ENCODE measurements at regions not wholly inside any gene's neighbourhood (a gene's known extent, or its start where the extent isn't known, plus 50 kb on each side); places are given as distances from the start of the nearest gene placed in this dataset.
"Not testable (repeated sequence)": the region's sequence is repeated elsewhere in the genome, so short reads cannot be mapped to it uniquely, and the experiment has no call there.

DNA sequence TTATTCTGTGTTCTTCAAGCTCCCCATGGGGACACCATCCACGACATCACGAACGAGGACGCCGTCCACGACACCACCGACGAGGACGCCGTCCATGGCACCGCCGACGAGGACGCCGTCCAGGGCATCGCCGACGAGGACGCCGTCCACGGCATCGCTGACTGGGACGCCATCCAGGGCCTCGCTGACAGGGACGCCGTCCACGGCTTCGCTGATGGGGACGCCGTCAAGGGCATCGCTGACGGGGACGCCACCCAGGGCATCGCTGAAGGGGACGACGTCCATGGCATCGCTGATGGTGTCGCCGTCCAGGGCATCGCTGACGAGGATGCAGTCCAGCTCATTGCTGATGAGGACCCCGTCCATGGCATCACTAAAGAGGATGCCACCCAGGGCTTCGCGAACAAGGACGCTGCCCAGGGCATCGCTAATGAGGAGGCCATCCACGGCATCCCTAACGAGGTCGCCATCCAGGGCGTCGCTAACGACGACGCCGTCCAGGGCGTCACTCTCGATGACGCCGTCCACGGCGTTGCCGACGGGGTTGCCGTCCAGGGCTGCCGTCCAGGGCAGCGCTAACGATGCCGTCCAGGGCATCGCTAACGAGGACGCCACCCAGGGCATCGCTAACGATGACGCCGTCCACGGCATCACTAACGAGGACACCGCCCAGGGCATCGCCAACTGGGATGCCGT is 949.2 kb downstream of the TUBA3C start:
- ATAC-seq, result peak; percentile 35
- Histone ChIP-seq H3K27me3 (no peaks in the 10 kb centered on the region), H3K4me3 (no peak overlapping the region), H3K36me3 (no peaks in the 10 kb centered on the region), H3K27ac (no peak overlapping the region), H3K4me1 (no peaks in the 10 kb centered on the region), H3K9me3 (no peaks in the 10 kb centered on the region)
- intact Hi-C loops (cut with DNase I), result no loop called here
- DNase-seq, result no peak
- TF ChIP-seq, protein P1, sequence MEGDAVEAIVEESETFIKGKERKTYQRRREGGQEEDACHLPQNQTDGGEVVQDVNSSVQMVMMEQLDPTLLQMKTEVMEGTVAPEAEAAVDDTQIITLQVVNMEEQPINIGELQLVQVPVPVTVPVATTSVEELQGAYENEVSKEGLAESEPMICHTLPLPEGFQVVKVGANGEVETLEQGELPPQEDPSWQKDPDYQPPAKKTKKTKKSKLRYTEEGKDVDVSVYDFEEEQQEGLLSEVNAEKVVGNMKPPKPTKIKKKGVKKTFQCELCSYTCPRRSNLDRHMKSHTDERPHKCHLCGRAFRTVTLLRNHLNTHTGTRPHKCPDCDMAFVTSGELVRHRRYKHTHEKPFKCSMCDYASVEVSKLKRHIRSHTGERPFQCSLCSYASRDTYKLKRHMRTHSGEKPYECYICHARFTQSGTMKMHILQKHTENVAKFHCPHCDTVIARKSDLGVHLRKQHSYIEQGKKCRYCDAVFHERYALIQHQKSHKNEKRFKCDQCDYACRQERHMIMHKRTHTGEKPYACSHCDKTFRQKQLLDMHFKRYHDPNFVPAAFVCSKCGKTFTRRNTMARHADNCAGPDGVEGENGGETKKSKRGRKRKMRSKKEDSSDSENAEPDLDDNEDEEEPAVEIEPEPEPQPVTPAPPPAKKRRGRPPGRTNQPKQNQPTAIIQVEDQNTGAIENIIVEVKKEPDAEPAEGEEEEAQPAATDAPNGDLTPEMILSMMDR (IDR thresholded peaks at IDR 0.05), result no peak

DNA sequence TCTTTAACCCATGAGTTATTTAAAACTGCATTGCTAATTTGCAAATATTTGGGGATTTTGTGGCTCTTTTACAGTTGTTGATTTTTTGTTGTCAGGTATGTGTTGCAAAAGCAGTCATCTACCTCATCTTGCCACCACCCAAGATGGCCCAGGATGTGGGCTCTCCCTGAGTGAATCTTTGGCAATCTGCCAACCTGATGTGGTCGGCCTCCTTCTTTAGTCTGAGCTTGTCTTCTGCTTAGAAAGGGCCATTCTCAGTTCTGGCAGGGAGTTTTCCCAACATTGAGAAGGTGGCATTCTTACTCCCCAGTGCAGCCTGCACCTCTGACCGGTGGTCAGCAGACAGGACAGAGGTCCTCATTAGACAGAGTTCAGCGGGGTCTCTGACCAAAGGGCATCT is 957.2 kb downstream of the TUBA3C start:
- H3K27me3 ChIP-seq; H3K27ac ChIP-seq; DNase-seq; H3K4me1 ChIP-seq; H3K4me3 ChIP-seq; H3K36me3 ChIP-seq; intact Hi-C loops (cut with DNase I); ATAC-seq; H3K9me3 ChIP-seq: not testable (repeated sequence)

DNA sequence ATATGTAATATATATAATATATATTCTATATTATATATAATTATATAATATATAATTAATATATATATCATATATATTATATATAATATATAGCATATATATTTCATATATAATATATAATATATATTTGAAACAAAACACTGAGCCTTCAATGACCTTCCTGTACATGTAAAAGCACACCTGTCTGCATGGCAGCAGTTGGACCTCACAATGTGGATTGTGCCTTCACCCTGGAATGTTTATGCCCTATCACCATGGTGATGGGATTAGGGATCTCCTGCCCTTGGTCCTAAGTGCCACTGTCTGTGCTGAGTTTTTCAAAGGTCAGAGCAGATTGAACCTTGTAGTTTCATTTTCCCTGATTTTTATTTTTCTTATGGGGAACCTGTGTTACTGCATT is 966.9 kb downstream of the TUBA3C start:
- intact Hi-C loops (cut with DNase I); H3K27ac ChIP-seq; H3K36me3 ChIP-seq; H3K27me3 ChIP-seq; H3K9me3 ChIP-seq; H3K4me3 ChIP-seq; H3K4me1 ChIP-seq; DNase-seq: not testable (repeated sequence)
- peak; percentile 65 for ATAC-seq

DNA sequence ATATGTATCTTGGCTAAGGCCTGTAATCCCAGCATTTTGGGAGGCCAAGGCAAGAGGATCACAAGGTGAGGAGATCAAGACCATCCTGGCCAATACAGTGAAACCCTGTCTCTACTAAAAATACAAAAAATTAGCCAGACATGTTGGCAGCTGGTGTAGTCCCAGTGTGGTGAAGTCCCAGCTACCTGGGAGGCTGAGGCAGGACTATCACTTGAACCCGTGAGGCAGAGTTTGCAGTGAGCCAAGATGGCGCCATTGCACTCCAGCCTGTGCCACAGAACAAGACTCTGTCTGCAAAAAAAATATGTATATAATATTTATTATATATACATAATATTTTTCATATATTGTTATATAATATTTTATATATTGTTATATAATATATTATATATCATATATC is 968.1 kb downstream of the TUBA3C start:
- DNase-seq; H3K27me3 ChIP-seq; H3K4me1 ChIP-seq; H3K27ac ChIP-seq; H3K9me3 ChIP-seq; H3K36me3 ChIP-seq; H3K4me3 ChIP-seq; intact Hi-C loops (cut with DNase I): not testable (repeated sequence)
- peak; percentile 8 for ATAC-seq

DNA sequence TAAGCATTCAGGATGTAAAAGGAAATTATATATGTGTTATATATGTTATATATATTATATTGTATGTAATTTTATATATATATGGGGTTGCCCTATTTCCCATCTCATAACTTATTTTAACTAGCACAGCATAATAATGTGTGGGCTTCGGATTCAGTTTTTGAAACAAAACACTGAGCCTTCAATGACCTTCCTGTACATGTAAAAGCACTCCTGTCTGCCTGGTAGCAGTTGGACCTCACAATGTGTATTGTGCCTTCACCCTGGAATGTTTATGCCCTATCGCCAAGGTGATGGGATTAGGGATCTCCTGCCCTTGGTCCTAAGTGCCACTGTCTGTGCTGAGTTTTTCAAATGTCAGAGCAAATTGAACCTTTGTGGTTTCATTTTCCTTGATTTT is 968.8 kb downstream of the TUBA3C start:
- no peak for DNase-seq
- H3K36me3 ChIP-seq, result no peaks in the 10 kb centered on the region
- no peaks in the 10 kb centered on the region for H3K27me3 ChIP-seq
- no peak overlapping the region for H3K4me3 ChIP-seq
- H3K9me3 ChIP-seq, result no peaks in the 10 kb centered on the region
- intact Hi-C loops (cut with DNase I), result no loop called here
- TF ChIP-seq, protein P1 (IDR thresholded peaks at IDR 0.05), result no peak
- peak; percentile 79 for ATAC-seq
- H3K4me1 ChIP-seq, result no peaks in the 10 kb centered on the region
- no peak overlapping the region for H3K27ac ChIP-seq

DNA sequence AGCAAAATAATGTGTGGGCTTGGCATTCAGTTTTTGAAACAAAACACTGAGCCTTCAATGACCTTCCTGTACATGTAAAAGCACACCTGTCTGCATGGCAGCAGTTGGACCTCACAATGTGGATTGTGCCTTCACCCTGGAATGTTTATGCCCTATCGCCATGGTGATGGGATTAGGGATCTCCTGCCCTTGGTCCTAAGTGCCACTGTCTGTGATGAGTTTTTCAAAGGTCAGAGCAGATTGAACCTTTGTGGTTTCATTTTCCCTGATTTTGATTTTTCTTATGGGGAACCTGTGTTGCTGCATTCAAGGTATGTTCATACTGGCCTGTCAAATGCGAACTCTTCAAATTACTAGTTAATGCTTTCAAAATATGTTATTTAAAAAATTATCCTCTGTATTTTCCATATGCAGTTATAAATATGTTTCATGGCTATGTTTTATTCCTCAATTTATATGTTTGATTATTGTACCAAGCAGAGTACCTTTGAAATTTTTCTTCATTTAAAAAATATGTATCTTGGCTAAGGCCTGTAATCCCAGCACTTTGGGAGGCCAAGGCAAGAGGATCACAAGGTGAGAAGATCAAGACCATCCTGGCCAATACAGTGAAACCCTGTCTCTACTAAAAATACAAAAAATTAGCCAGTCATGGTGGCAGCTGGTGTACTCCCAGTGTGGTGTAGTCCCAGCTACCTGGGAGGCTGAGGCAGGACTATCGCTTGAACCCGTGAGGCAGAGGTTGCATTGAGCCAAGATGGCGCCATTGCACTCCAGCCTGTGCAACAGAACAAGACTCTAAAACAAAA is 969.7 kb downstream of the TUBA3C start:
- DNase-seq; intact Hi-C loops (cut with DNase I); H3K9me3 ChIP-seq; H3K36me3 ChIP-seq; H3K27me3 ChIP-seq; H3K4me3 ChIP-seq; H3K4me1 ChIP-seq; H3K27ac ChIP-seq: not testable (repeated sequence)
- peak; percentile 93 for ATAC-seq

DNA sequence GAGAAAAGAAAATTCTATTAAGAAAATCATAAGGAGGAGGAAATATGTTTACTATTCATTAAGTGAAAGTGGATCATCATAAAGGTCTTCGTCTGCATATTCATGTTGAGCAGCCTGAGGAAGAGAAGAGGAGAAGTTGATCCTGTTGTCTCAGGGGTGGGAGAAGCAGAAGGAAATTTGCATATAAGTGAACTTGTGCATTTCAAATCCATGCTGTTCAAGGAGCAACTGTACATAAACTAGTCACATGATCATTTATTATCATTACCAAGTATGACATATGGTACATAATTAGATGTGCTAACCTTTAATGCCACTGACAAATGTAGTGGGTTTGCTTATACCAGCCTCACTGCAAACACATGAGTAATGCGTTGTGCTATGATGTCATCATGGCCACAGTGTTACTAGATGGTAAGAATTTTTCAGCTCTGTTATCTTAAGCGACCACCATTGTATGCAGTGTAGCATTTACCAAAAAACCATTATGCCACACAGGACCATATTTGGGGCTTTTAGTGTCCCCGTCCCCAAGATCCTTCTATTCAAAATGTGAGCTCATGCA is 976.9 kb downstream of the TUBA3C start:
- H3K36me3 ChIP-seq; H3K27ac ChIP-seq; H3K4me1 ChIP-seq; H3K9me3 ChIP-seq; intact Hi-C loops (cut with DNase I); DNase-seq; H3K4me3 ChIP-seq; H3K27me3 ChIP-seq: not testable (repeated sequence)
- ATAC-seq, result peak; percentile 63

DNA sequence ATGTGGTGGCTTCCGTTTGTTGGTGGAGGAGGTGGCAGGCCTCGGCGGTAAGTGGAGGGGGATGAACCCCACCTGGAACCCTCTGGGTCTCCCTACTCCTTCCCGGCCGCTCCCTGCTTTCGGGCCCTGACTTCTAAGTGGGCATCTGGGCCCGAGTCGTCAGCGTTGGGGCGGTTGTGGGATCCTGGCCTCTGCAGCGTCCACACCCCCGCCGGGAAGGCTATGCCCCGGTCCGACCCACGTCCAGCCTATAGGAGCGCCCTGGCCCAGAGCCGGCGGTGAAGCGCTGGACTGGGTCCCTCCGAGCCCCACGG is 986.3 kb downstream of the TUBA3C start:
- H3K27ac ChIP-seq; H3K9me3 ChIP-seq; H3K4me1 ChIP-seq; H3K27me3 ChIP-seq; H3K36me3 ChIP-seq; intact Hi-C loops (cut with DNase I); DNase-seq; H3K4me3 ChIP-seq: not testable (repeated sequence)
- peak; percentile 33 for ATAC-seq

DNA sequence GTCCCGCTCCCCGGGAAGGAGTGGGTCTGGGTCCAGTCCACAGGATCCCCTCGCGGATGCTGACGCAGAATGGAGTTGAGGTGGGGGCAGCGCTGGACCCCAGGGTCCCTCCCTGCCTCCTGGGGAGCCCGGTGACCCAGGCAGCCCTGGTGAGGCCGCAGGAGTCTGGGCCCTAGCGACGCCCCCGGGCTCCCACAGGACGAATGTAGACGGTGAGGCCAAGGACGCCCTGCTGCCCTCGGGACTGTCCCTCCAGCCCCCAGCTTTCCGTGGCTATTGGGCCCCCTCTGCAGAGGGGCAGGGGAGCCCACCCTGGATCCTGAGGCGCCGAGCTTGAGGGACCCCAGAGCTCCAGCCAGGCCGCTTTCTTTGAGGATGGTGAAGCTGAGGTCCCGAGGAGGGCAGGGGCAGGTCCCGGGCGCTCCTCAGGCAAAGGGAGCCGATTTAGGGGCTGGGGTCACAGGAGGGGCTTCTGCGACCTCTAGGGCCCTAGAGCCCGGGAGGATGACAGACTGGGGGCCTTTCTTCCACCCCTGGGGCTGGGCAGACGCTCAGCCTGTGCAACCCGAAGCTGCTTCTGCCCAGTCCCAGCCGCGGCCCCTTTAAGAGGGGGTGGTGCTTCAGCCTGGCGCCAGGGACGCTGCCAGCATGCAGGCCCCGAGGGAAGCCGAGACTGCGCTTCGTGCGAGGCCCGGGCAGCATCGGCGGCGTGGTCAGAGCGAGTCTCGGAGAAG is 986.8 kb downstream of the TUBA3C start:
- H3K27ac ChIP-seq; H3K9me3 ChIP-seq; H3K36me3 ChIP-seq; intact Hi-C loops (cut with DNase I); H3K4me1 ChIP-seq; H3K27me3 ChIP-seq; DNase-seq; H3K4me3 ChIP-seq: not testable (repeated sequence)
- ATAC-seq, result peak; percentile 31

DNA sequence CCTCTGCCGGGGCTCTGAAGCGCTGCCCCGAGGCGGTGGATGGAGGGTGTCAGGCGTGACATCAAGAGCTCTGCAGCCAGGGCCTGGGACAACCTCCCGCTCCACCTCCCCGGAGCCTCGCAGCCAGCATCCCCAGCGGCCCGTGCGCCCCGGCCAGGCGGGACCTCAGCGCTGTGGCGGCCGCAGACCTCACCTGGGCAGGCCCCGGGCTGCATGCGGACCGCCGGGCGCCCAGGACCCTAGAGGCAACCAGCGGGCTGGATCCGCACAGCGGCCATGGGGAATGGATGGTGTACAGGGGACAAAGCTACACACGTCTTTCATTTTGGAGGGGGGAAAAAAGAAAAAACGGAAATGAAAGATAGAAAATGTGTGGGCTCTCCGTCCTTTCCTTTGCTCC is 987.5 kb downstream of the TUBA3C start:
- H3K4me1 ChIP-seq; H3K9me3 ChIP-seq; H3K4me3 ChIP-seq; H3K27me3 ChIP-seq; H3K27ac ChIP-seq; DNase-seq; intact Hi-C loops (cut with DNase I); H3K36me3 ChIP-seq: not testable (repeated sequence)
- ATAC-seq, result peak; percentile 27
